Heart left ventricle (tissue), 16 donors: ENCODE measurements at regions not wholly inside any gene's neighbourhood (a gene's known extent, or its start where the extent isn't known, plus 50 kb on each side); places are given as distances from the start of the nearest gene placed in this dataset.

Source experiments
- ATAC-seq, 4 donors: fragments of 200-7000 bp; cut with Tn5 transposase; one replicate each; pipeline ENCODE4 v1.9.1; 2020 to 2022; ENCODE audit warnings: moderate library complexity in 4 of 4, mild to moderate bottlenecking in 3 of 4, moderate number of reproducible peaks in 1 of 4
- DNase-seq, 5 donors: peaks; one replicate each; pipeline ENCODE4 v3.0.0-alpha.2; 2020
- H3K27ac ChIP-seq, 12 donors: fragments of 200-600 bp; sonication (generic) in 4 of 12; one replicate each; pipeline versions ENCODE4 v1.5.0 to v1.8.0; 2016 to 2022; ENCODE audit warnings: mild to moderate bottlenecking in 2 of 12
- H3K27me3 ChIP-seq, 9 donors: fragments of 200-600 bp; sonication (generic) in 2 of 9; one replicate each; pipeline versions ENCODE4 v1.5.1 to v1.8.0; 2016 to 2022; ENCODE audit warnings: mild to moderate bottlenecking in 3 of 9
- H3K36me3 ChIP-seq, 9 donors: fragments of 200-600 bp; sonication (generic) in 2 of 9; one replicate each; pipeline versions ENCODE4 v1.5.0 to v1.8.0; 2018 to 2022; ENCODE audit warnings: mild to moderate bottlenecking in 2 of 9
- H3K4me1 ChIP-seq, 12 donors: fragments of 200-600 bp; sonication (generic) in 4 of 12; one replicate each; pipeline versions ENCODE4 v1.5.0 to v1.8.0; 2016 to 2022; ENCODE audit warnings: mild to moderate bottlenecking in 3 of 12
- H3K4me3 ChIP-seq, 12 donors: fragments of 200-600 bp; sonication (generic) in 4 of 12; one replicate each; pipeline versions ENCODE4 v1.5.0 to v1.8.0; 2017 to 2022; ENCODE audit warnings: mild to moderate bottlenecking in 9 of 12, moderate library complexity in 4 of 12
- H3K9me3 ChIP-seq, 12 donors: fragments of 200-600 bp; sonication (generic) in 4 of 12; one replicate each; pipeline versions ENCODE4 v1.5.0 to v1.8.0; 2016 to 2022; ENCODE audit warnings: mild to moderate bottlenecking in 1 of 12
- CTCF ChIP-seq, 12 donors: fragments of 200-600 bp; sonication (generic) in 4 of 12; IDR thresholded peaks; one replicate each; pipeline versions ENCODE4 v1.5.0 to v1.8.0; 2018 to 2022; ENCODE audit warnings: antibody characterized with exemption in 12 of 12, mild to moderate bottlenecking in 5 of 12
- POLR2A ChIP-seq, 2 donors: fragments of 450-650 bp; IDR thresholded peaks; one replicate each; pipeline ENCODE4 v1.6.1; 2017; ENCODE audit warnings: antibody characterized with exemption in 2 of 2, mild to moderate bottlenecking in 2 of 2, moderate library complexity in 2 of 2
- WGBS, 4 donors: extraction: QIAGEN DNeasy Blood & Tissue Kit in 2 of 4; methylation state at CpG; one replicate each; pipeline versions ENCODE4 v1.1.5 to v1.1.7; 2013 to 2018; 5-methylcytosine and 5-hydroxymethylcytosine counted together
- intact Hi-C, 10 donors: fragments of 100-400 bp; cut with DNase I; formaldehyde crosslinking; loops; one replicate each; pipeline versions ENCODE4 v1.11.1 to v1.14.2; 2022
- donor health status: ischemic (EF 13 %, LVEDD 7.1; RV severe dilation, severe dysfunction).
- donor health status: healthy with polysubstance abuse.
- donor health status: DM: no; HTN: yes; CAD: no.
- donor health status: DM: no; HTN: no; CAD: no.
- donor health status: ischemic (EF 25% LVEDD 6.9; RV normal size, moderate dysfunction).
- donor health status: ischemic (EF 25% LVEDD 5.7; RV mildly dilated, moderate dysfunction).
- donor health status: healthy.
- donor health status: DM: yes; HTN: yes; CAD: no.
- donor health status: ischemic (EF 35%, LVEDD 5.7; RV mildly dilated, moderate dysfunction).
- donor health status: nonischemic (EF 11% LVEDD 7.7; RV severe dilation, severe dysfunction).
- donor health status: DM: yes; HTN: yes; CAD: no.
- donor health status: PGD.
- donor health status: ischemic (EF 29% LVEDD 5.4; RV normal size, mild dysfunction).
- donor health status: nonischemic (EF 23%, LVEDD 6.1; RV moderate dilation, normal function).

- TF ChIP-seq POLR2A (IDR thresholded peaks at IDR 0.05), result no peak
- no peak for TF ChIP-seq CTCF (IDR thresholded peaks at IDR 0.05)
- no peak for ATAC-seq
- Histone ChIP-seq H3K4me1 (no peaks in the 10 kb centered on the region), H3K36me3 (no peaks in the 10 kb centered on the region), H3K9me3 (no peaks in the 10 kb centered on the region), H3K4me3 (no peak overlapping the region), H3K27me3 (peaks cover 0 to 30% (median 7%) of the 10 kb centered on the region in 9 donors), H3K27ac (no peak overlapping the region)
- no peak for DNase-seq
- 39 to 65% (median 45%) methylated on average over 1 of the region's 1 CpG for WGBS, 4 donors
- intact Hi-C loops, result no loop called here
Observed at GRCh38 chr1:90768098-90768497, 51.0 kb upstream of the BARHL2 start.
